Activated B cell treated with CpG ODN at 0.5 μM for 24 hours (primary cell): ENCODE measurements at regions not wholly inside any gene's neighbourhood (a gene's known extent, or its start where the extent isn't known, plus 50 kb on each side); places are given as distances from the start of the nearest gene placed in this dataset.
A peak's percentile ranks its signal among the peaks of the same experiment; 100 is the strongest.

Source experiments
- ATAC-seq: fragments of 200-7000 bp; cut with Tn5 transposase; one replicate; pipeline ENCODE4 v1.10.0; 2021; ENCODE audit warnings: low read depth, mild to moderate bottlenecking, moderate library complexity
- CTCF ChIA-PET: fragments of 350-600 bp; sonication (Branson Sonifier 250); formaldehyde crosslinking; loops from one replicate; lab custom pipeline; 2021; ENCODE audit warnings: antibody characterized with exemption; lab: Charles Lee
- POLR2A ChIA-PET: fragments of 350-600 bp; sonication (Branson Sonifier 250); formaldehyde crosslinking; loops from one replicate; lab custom pipeline; 2021; ENCODE audit warnings: antibody characterized with exemption; lab: Charles Lee
- DNase-seq: peaks from one replicate; pipeline ENCODE4 v3.0.0; 2022
- H3K27ac Mint-ChIP-seq: one replicate; pipeline ENCODE4 v1.8.0; 2020; ENCODE audit warnings: mixed read lengths
- H3K27me3 Mint-ChIP-seq: one replicate; pipeline ENCODE4 v1.8.0; 2021; ENCODE audit warnings: mixed read lengths
- H3K36me3 Mint-ChIP-seq: one replicate; pipeline ENCODE4 v1.8.0; 2021; ENCODE audit warnings: low read depth, mixed read lengths
- H3K4me1 Mint-ChIP-seq: one replicate; pipeline ENCODE4 v1.8.0; 2021; ENCODE audit warnings: mixed read lengths
- H3K4me3 Mint-ChIP-seq: one replicate; pipeline ENCODE4 v1.8.0; 2020; ENCODE audit warnings: mild to moderate bottlenecking, mixed read lengths
- H3K9me3 Mint-ChIP-seq: one replicate; pipeline ENCODE4 v1.8.0; 2020; ENCODE audit warnings: mixed read lengths
- CTCF ChIP-seq: fragments of 200-600 bp; IDR thresholded peaks from one replicate; pipeline ENCODE4 v1.8.0; 2022; ENCODE audit warnings: antibody characterized with exemption, mild to moderate bottlenecking
- intact Hi-C: fragments of 100-400 bp; cut with micrococcal nuclease; formaldehyde crosslinking; loops from one replicate; pipeline ENCODE4 v1.15.1; 2024

GRCh38 chr3:177479630-177480029 is 282.3 kb upstream of the TBL1XR1 start:
- POLR2A ChIA-PET: no interaction called here

DNA sequence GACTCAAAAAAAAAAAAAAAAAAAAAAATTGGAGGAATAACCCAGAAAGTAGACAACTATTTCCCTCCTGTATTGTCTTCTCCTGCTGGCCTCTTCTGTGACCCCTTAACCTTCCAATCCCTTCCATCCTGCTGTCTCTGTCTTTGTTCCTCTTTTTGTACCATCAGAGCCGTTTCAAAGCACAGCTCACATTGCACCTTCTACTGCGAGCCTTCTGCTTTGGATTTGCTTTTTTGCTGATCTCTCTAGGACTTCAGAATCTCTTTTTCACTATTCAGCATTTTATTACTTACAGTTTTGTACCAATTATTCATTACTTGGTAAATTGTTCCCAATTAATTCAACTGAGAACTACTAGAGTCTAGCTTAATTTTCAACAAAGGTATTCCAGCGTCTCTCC is 284.0 kb upstream of the TBL1XR1 start:
- intact Hi-C loops: no loop called here
- ATAC-seq (peak; percentile 31), DNase-seq (no peak)
- ChIA-PET POLR2A (interaction anchor here (1.2 kb wide), 1 partner anchor 53 kb away, joined by 7 read pairs; no protein-coding TSS in a partner anchor), CTCF (no interaction called here)
- no peak overlapping the region for H3K27ac Mint-ChIP-seq
- H3K27me3 Mint-ChIP-seq: no peaks in the 10 kb centered on the region
- H3K4me3 Mint-ChIP-seq: no peak overlapping the region
- H3K9me3 Mint-ChIP-seq: no peaks in the 10 kb centered on the region
- H3K36me3 Mint-ChIP-seq: no peaks in the 10 kb centered on the region
- no peaks in the 10 kb centered on the region for H3K4me1 Mint-ChIP-seq
- no peak for TF ChIP-seq CTCF

More at GRCh38 chr3:177479630-177480029, 282.3 kb upstream of the TBL1XR1 start:
- DNase-seq: no peak
- H3K4me1 Mint-ChIP-seq: no peaks in the 10 kb centered on the region
- no peak overlapping the region for H3K4me3 Mint-ChIP-seq
- no peak overlapping the region for H3K27ac Mint-ChIP-seq
- H3K36me3 Mint-ChIP-seq: no peaks in the 10 kb centered on the region
- CTCF ChIA-PET: no interaction called here
- H3K9me3 Mint-ChIP-seq: no peaks in the 10 kb centered on the region
- no peak for TF ChIP-seq CTCF
- ATAC-seq: no peak
- no peaks in the 10 kb centered on the region for H3K27me3 Mint-ChIP-seq
- intact Hi-C loops: no loop called here

GRCh38 chr3:177482048-177482691 is 284.9 kb upstream of the TBL1XR1 start:
- no peak for DNase-seq
- Mint-ChIP-seq H3K4me3 (no peak overlapping the region), H3K27me3 (no peaks in the 10 kb centered on the region), H3K4me1 (no peaks in the 10 kb centered on the region), H3K27ac (no peak overlapping the region), H3K9me3 (no peaks in the 10 kb centered on the region), H3K36me3 (no peaks in the 10 kb centered on the region)
- TF ChIP-seq CTCF: no peak
- CTCF ChIA-PET: interaction anchor here (0.8 kb wide), 1 partner anchor 23 kb away, joined by 3 read pairs; no protein-coding TSS in a partner anchor
- intact Hi-C loops: no loop called here
- ATAC-seq: no peak
- POLR2A ChIA-PET: no interaction called here

DNA sequence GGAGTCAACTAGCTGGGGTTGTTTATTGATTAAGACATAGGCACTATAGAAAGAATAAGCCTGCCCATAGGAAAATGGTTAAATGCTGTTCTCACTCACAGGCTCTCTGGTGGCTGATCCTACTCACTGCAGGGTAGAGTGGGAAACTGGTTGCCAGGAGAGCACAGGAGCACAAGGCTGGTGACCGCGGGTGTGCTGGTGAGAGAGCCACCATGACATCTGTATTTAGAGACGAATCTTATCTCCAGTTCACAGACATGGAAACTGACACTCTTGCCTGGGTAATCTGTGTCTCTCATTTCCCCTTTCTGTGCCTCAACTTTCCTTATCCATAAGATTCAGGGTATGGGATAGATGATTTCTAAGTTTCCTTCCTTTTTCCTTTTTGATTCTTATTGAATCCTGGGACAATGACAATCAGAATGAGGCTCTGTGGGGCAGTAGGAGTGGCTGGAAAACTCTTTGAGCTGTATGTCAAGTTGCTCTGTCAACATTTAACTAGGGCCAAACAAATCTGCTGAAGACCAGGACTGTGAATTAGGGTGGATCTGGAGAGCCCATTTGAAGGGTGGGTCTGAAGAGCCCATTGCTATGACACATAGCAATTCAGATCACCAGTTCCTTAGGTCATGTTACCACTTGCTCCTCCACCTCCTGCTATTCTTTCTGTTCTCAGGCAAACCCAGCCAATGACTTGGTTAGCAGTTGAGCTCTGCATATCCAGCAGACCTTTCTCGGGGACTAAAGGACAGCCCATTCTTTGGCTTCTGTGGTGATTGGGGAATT is 286.1 kb upstream of the TBL1XR1 start:
- intact Hi-C loops: no loop called here
- ATAC-seq (no peak), DNase-seq (no peak)
- H3K4me1 Mint-ChIP-seq: no peaks in the 10 kb centered on the region
- no peak overlapping the region for H3K4me3 Mint-ChIP-seq
- no peaks in the 10 kb centered on the region for H3K9me3 Mint-ChIP-seq
- POLR2A ChIA-PET: no interaction called here
- no peaks in the 10 kb centered on the region for H3K27me3 Mint-ChIP-seq
- H3K27ac Mint-ChIP-seq: no peak overlapping the region
- TF ChIP-seq CTCF: no peak
- CTCF ChIA-PET: interaction anchor here (0.8 kb wide), 1 partner anchor 22 kb away, joined by 3 read pairs; no protein-coding TSS in a partner anchor
- H3K36me3 Mint-ChIP-seq: no peaks in the 10 kb centered on the region

GRCh38 chr3:177484206-177484605 is 286.9 kb upstream of the TBL1XR1 start:
- H3K9me3 Mint-ChIP-seq: no peaks in the 10 kb centered on the region
- ATAC-seq (no peak), DNase-seq (no peak)
- ChIA-PET POLR2A (no interaction called here), CTCF (no interaction called here)
- TF ChIP-seq CTCF: no peak
- H3K4me1 Mint-ChIP-seq: no peaks in the 10 kb centered on the region
- H3K27ac Mint-ChIP-seq: no peak overlapping the region
- H3K4me3 Mint-ChIP-seq: no peak overlapping the region
- no peaks in the 10 kb centered on the region for H3K36me3 Mint-ChIP-seq
- intact Hi-C loops: no loop called here
- no peaks in the 10 kb centered on the region for H3K27me3 Mint-ChIP-seq
